NB4 (cell line): ENCODE measurements at regions not wholly inside any gene's neighbourhood (a gene's known extent, or its start where the extent isn't known, plus 50 kb on each side); places are given as distances from the start of the nearest gene placed in this dataset.

ENCODE experiments used
- CTCF ChIP-seq: IDR thresholded peaks from one replicate; pipeline ENCODE4 v1.5.1; 2012; ENCODE audit warnings: low read depth, low read length
- MYC ChIP-seq: IDR thresholded peaks from 2 replicates; pipeline ENCODE4 v1.6.1; 2011; ENCODE audit warnings: low read depth, low read length
- POLR2A ChIP-seq: IDR thresholded peaks from 2 replicates; pipeline ENCODE4 v1.6.1; 2011; ENCODE audit warnings: mild to moderate bottlenecking; ENCODE audit not compliant: insufficient read length; ENCODE audit errors: extremely low read depth
- TF ChIP-seq, protein P1 (sequence below): IDR thresholded peaks from 2 replicates; pipeline ENCODE4 v1.6.1; 2011; ENCODE audit warnings: low read depth, low read length

- no peak for TF ChIP-seq CTCF
- no peak for TF ChIP-seq POLR2A
- TF ChIP-seq, protein P1, sequence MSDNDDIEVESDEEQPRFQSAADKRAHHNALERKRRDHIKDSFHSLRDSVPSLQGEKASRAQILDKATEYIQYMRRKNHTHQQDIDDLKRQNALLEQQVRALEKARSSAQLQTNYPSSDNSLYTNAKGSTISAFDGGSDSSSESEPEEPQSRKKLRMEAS = no peak
- no peak for TF ChIP-seq MYC
These were observed 85.4 kb upstream of the DUSP10 start for GRCh38 chr1:221827307-221827642.
